GM21786 (cell line): ENCODE measurements at regions not wholly inside any gene's neighbourhood (a gene's known extent, or its start where the extent isn't known, plus 50 kb on each side); places are given as distances from the start of the nearest gene placed in this dataset.

Experiments used
- ATAC-seq: cut with Tn5 transposase; IDR thresholded peaks from one replicate; pipeline ENCODE4 v1.9.1; 2021; ENCODE audit not compliant: unreplicated experiment

- ATAC-seq = no peak
Measured at GRCh38 chr5:105409695-105410094, 1847.1 kb upstream of the NUDT12 start.

GRCh38 chr5:105407200-105407599 lies 1844.6 kb upstream of the NUDT12 start:
- no peak for ATAC-seq

- no peak for ATAC-seq
Measured at GRCh38 chr5:105397749-105398148, 1835.2 kb upstream of the NUDT12 start.

- no peak for ATAC-seq
Measured at GRCh38 chr5:105392710-105393149, 1830.1 kb upstream of the NUDT12 start.

GRCh38 chr5:105392122-105392709 lies 1829.6 kb upstream of the NUDT12 start:
- no peak for ATAC-seq

- ATAC-seq = no peak
Measured at GRCh38 chr5:105380126-105380525, 1817.5 kb upstream of the NUDT12 start.

- no peak for ATAC-seq
Measured at GRCh38 chr5:105371169-105371568, 1808.6 kb upstream of the NUDT12 start.

GRCh38 chr5:105350486-105351140 lies 1788.0 kb upstream of the NUDT12 start:
- no peak for ATAC-seq

GRCh38 chr5:105331558-105331957 lies 1769.0 kb upstream of the NUDT12 start:
- no peak for ATAC-seq

GRCh38 chr5:105330185-105330584 lies 1767.6 kb upstream of the NUDT12 start:
- ATAC-seq = no peak

GRCh38 chr5:105304859-105305258 lies 1742.3 kb upstream of the NUDT12 start:
- ATAC-seq = no peak

- no peak for ATAC-seq
Measured at GRCh38 chr5:105288946-105289345, 1726.4 kb upstream of the NUDT12 start.

- ATAC-seq = no peak
Measured at GRCh38 chr5:105283134-105283533, 1720.5 kb upstream of the NUDT12 start.

DNA sequence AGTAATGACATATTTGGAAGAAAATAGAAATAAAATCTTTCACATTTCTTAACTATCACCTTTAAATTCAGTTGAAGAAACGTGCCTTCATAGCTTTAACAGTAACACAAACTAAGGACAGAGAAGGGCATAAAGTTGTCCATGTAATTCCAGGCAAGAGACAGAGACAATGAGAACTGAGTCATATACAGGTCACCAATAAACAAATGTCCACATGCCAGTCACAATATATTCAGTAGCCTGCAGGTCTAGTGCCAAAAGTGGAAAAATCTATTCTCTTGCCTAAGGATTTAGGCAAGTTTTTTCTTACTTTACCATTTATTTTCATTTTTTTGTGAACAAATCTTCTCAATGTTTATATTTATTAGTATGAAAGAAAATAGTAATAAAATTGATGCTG lies 1711.5 kb upstream of the NUDT12 start:
- ATAC-seq = no peak

DNA sequence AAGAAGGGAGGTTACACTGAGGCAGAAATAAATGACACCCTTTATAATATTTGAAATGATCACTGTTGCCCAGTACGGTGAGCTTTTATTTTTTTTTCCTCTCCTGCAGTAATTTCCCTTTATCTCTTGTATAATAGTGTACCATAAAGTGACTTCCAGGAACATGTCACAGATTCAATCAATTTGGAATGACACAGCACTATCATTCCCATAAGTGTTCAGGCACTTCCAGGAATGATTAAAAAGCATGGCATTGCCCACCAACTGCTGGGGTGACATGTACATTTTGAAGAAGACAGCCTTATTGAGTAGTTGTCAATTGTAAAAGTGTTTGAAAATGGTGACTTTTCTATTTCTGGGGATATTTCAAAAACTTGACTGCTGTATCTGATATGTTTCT lies 1700.9 kb upstream of the NUDT12 start:
- ATAC-seq = no peak

DNA sequence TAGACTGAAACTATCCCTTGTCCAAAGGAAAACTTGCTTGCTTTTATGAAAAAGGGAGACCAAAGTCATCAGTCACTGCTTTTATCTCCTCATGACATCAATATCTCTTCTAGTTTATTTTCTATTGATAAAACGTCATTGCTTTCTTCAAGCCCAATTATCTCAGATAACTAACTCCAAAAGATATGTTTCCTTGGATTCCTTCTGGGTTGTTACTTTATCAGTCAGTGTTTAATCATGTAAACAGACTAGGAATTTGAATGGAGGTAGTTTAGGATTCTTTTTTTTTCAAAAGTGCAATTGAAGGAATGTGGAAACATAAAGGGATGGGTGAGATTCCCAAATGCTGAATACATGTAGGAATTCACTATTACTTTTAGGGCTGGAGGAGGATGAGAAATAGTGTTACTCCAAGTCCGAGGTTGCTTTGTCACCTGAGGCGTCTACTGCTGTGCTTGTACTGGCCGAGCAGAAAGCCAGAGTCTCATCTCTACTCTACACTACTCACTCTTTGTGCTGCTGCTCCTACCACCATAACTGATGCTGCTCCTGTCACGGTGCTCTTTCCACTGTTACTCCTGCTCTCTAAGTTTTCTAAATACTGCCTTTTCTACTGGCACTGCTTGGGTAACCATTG lies 1697.1 kb upstream of the NUDT12 start:
- no peak for ATAC-seq

- no peak for ATAC-seq
Measured at GRCh38 chr5:105238561-105238960, 1676.0 kb upstream of the NUDT12 start.

- ATAC-seq = no peak
Measured at GRCh38 chr5:105230516-105231157, 1668.0 kb upstream of the NUDT12 start.

DNA sequence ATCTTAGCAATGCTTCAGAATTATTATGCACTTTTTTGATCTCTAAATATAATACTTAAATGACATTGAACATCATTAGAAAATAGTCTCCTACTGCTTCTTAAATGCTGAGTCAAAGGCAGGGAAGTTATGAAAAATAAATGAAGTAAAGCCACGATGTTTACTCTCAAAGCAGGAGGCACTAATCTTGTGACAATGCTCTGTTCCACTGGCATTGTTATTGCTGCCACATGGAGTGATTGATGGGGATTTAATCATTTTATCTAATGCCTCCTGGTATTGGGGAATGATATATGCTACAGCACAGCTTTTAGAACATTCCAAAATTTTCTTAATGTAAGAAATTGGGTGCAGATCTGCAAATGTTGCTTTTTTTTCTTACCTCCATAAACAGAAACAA lies 1655.4 kb upstream of the NUDT12 start:
- no peak for ATAC-seq

- ATAC-seq = no peak
Measured at GRCh38 chr5:105213078-105213477, 1650.5 kb upstream of the NUDT12 start.

GRCh38 chr5:105207066-105207465 lies 1644.5 kb upstream of the NUDT12 start:
- no peak for ATAC-seq

- ATAC-seq = no peak
Measured at GRCh38 chr5:105197531-105197930, 1634.9 kb upstream of the NUDT12 start.
